ENCODE measurements at regions not wholly inside any gene's neighbourhood (a gene's known extent, or its start where the extent isn't known, plus 50 kb on each side); places are given as distances from the start of the nearest gene placed in this dataset.

GRCh38 chr11:80596291-80596810, 1155.5 kb upstream of the TENM4 start:
- no peaks in the 10 kb centered on the region for H3K9me3 ChIP-seq (ENCODE audit: control insufficient read depth in 4 of 4, low read length in 3 of 4)
- H3K36me3 ChIP-seq (ENCODE audit: control insufficient read depth in 4 of 4, insufficient read depth in 3 of 4, low read depth in 1 of 4, low read length in 3 of 4): no peaks in the 10 kb centered on the region
- TF ChIP-seq ATF3 (IDR thresholded peaks at IDR 0.05) (no peak), RAD21 (IDR thresholded peaks at IDR 0.05) (no peak), TAF1 (conservative IDR thresholded peaks at IDR 0.05) (no peak), GABPA (IDR thresholded peaks at IDR 0.05 in 1 of 2, conservative IDR thresholded peaks at IDR 0.05 in 1 of 2) (no peak), CTCF (IDR thresholded peaks at IDR 0.05; ENCODE audit: low read depth, low read length, missing input control) (no peak), FOXA2 (IDR thresholded peaks at IDR 0.05) (no peak), JUND (IDR thresholded peaks at IDR 0.05) (no peak)
- no peak overlapping the region for H3K4me3 ChIP-seq (ENCODE audit: low read depth in 1 of 3, low read length in 3 of 3)
- no peak overlapping the region for H3K9ac ChIP-seq (ENCODE audit: low read depth in 1 of 2, low read length in 2 of 2)
- DNase-seq (ENCODE audit: low spot score): no peak
- no peaks in the 10 kb centered on the region for H3K4me1 ChIP-seq (ENCODE audit: control insufficient read depth in 4 of 4, insufficient read depth in 4 of 4, low read length in 3 of 4)
- H3K27ac ChIP-seq (ENCODE audit: low read depth in 1 of 2, low read length in 2 of 2): no peak overlapping the region
- no peaks in the 10 kb centered on the region for H3K27me3 ChIP-seq (ENCODE audit: control insufficient read depth in 4 of 4, insufficient read depth in 4 of 4, low read length in 3 of 4)
- 78% methylated on average over 3 of the region's 3 CpGs for WGBS

GRCh38 chr11:80595011-80595410, 1154.2 kb upstream of the TENM4 start:
- H3K36me3 ChIP-seq (ENCODE audit: control insufficient read depth in 4 of 4, insufficient read depth in 3 of 4, low read depth in 1 of 4, low read length in 3 of 4): no peaks in the 10 kb centered on the region
- H3K4me3 ChIP-seq (ENCODE audit: low read depth in 1 of 3, low read length in 3 of 3): no peak overlapping the region
- H3K27ac ChIP-seq (ENCODE audit: low read depth in 1 of 2, low read length in 2 of 2): no peak overlapping the region
- no peak overlapping the region for H3K9ac ChIP-seq (ENCODE audit: low read depth in 1 of 2, low read length in 2 of 2)
- DNase-seq (ENCODE audit: low spot score): no peak
- 14% methylated on average over 4 of the region's 4 CpGs for WGBS
- H3K4me1 ChIP-seq (ENCODE audit: control insufficient read depth in 4 of 4, insufficient read depth in 4 of 4, low read length in 3 of 4): no peaks in the 10 kb centered on the region
- TF ChIP-seq ZBTB33 (IDR thresholded peaks at IDR 0.05) (no peak), GABPA (IDR thresholded peaks at IDR 0.05 in 1 of 2, conservative IDR thresholded peaks at IDR 0.05 in 1 of 2) (no peak), YY1 (IDR thresholded peaks at IDR 0.05) (no peak), HNF4A (conservative IDR thresholded peaks at IDR 0.05) (no peak), MAX (IDR thresholded peaks at IDR 0.05) (no peak), SP1 (IDR thresholded peaks at IDR 0.05) (no peak), ATF3 (IDR thresholded peaks at IDR 0.05) (no peak), JUND (IDR thresholded peaks at IDR 0.05) (no peak), RXRA (IDR thresholded peaks at IDR 0.05) (no peak), HNF4G (IDR thresholded peaks at IDR 0.05) (no peak)
- no peaks in the 10 kb centered on the region for H3K9me3 ChIP-seq (ENCODE audit: control insufficient read depth in 4 of 4, low read length in 3 of 4)
- no peaks in the 10 kb centered on the region for H3K27me3 ChIP-seq (ENCODE audit: control insufficient read depth in 4 of 4, insufficient read depth in 4 of 4, low read length in 3 of 4)

Measured in liver (tissue), 8 donors.